Inflammatory macrophage treated with lipopolysaccharide for 4 hours (primary cell): ENCODE measurements at regions not wholly inside any gene's neighbourhood (a gene's known extent, or its start where the extent isn't known, plus 50 kb on each side); places are given as distances from the start of the nearest gene placed in this dataset.
A peak's percentile ranks its signal among the peaks of the same experiment; 100 is the strongest.
"Not testable (repeated sequence)": the region's sequence is repeated elsewhere in the genome, so short reads cannot be mapped to it uniquely, and the experiment has no call there.

Experiments
- DNase-seq: peaks from one replicate; pipeline ENCODE4 v3.0.0-alpha.2; 2020

DNA sequence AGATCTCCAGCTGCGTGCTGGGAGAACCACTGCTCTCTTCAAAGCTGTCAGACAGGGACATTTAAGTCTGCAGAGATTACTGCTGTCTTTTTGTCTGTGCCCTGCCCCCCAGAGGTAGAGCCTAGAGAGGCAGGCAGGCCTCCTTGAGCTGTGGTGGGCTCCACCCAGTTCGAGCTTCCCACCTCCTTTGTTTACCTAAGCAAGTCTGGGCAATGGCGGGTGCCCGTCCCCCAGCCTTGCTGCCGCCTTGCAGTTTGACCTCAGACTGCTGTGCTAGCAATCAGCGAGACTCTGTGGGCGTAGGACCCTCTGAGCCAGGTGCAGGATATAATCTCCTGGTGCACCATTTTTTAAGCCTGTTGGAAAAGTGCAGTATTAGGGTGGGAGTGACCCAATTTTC lies 128.6 kb downstream of the ACTR3 start:
- not testable (repeated sequence) for DNase-seq

DNA sequence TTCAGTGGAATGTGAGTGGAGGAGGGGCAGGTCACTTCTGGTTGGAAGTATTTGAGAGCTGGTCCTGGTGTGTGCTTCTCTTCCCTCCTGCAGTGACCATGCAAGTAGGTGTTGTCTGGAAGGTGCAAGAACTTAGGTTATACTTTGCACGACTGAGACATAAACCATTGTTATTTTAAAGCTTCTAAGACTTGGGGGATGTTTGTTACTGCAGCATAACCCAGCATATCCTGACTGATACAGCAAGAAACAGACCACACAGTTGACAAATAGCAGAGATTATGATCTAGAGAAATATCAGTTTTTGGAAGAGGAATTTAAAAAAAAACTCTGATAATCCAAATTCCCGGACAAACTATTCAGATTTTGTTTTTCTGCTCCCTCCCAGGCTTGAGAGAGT lies 130.8 kb downstream of the ACTR3 start:
- no peak for DNase-seq

DNA sequence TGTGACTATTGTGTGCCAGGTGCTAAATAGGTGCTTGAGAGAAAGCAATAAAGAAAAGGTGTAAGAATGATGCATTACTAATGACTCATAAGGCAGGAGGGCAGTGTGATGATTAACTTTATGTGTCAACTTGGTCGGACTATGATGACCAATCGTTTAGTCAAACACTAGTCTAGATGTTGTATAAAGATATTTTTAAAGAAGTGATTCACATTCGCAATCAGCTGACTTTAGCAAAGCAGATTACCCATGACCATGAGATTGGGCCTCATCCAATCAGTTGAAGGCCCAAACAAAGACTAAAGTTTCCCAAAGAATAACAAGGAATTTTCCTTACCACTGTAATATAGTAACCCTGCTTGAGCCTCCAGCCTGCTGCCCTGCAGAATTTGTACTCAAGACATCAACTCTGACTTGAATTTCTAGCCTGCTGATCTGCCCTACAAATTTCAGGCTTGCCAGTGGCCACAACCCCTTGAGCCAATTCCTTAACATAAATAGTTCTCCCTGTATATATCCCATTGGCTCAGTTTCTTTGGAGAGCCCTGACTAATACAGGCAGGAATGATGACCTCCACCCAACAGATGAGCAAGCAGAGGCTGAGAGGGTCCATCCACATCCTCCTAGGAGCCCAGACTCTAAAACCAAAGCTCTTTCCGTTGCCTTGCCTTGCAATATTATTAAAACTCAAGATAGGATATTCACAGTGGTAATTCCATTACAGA lies 132.6 kb downstream of the ACTR3 start:
- peak; percentile 22 for DNase-seq

DNA sequence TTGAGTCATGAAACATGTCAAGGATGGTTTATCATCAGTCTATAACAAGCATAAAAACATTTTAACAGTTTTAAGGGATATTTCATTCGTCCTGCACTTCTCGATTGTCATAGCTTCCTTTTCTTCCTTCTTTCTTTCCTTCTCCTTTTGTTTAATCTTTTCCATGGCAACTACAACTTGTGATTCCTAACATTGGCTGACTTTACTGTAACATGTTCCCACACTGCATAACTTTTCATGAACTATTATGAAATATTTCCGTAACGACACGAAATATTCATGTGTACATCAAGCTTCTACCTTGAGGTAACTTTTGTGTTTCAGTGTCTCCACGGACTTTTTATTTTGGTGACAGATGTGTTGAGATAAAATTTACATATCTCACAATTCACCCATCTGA lies 134.4 kb downstream of the ACTR3 start:
- DNase-seq, result no peak

DNA sequence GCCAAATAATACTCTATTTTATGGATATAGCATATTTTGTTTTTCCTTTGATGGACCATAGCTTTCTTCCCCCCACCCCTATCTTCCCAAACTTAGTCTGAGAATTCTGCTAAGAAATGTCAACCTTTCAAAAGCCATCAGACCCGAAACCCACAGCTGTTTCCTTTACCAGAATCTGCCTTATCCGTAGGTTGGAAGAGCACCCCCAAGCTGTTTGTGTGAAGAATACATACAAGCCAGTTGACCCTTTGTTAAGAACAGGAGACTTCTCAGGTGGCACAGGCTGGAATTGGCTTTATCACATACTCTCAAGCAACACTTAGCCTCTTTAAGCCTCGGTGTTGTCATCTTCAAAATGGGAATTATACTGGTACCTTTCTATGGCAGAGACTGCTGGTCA lies 135.1 kb downstream of the ACTR3 start:
- DNase-seq, result no peak

DNA sequence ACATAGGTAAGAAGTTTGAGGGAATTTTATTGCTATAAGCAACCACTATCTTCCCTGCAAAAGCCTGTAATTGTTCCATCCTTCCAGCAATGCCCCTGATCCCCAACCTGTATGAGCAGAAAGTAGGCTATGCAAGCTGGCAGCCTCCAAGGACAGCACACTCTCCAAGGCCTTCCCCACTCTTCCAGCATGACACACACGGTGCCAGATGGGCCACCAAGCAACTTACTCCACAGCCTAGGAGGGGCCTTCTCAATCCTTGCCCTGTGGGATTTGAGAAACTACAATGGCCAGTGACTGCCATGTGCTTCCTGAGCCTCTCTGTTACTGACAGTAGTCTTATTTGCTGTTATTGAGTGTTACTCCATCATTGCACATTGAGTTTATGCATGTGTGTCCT lies 137.5 kb downstream of the ACTR3 start:
- DNase-seq, result no peak

DNA sequence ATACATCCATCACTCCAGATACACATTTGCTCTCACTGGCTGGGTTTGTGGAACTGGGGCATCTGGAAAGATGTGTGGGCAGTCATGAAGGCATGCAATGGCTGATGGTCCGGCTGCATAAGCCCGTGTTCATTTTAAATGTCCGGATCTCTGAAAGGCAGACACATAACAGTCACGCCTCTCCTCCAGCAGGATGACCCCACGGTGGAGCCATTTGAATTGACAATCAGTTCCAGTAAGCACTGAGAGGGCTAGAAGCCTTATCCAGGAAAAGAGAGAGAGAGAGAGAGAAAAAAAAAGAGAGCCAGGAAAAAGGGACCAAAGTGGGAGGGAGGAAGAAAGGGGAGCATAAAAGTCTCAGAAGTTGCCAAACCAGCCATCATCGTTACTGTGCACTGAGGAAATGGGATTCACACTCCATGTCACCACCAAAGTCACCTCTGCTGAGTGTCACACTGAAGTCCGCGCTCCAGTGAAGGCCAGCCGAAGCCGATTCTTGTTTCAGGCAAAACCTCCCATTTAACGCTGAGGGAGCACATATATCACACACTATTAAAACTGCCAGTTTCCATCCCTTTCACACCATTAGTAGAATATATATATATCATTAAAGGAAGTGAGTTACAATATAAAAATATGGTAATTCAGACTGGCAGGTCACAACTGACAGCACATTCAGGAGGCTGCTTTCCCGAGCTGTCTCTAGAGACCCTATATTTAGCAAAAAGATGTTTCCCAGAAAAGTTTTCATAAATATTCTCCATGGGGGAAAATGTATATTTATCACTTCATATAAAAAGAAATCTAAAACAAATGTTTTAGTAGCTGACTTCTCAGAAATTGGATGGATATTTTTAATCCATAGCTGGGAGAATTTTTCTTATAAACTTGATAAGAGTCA lies 142.0 kb downstream of the ACTR3 start:
- no peak for DNase-seq

DNA sequence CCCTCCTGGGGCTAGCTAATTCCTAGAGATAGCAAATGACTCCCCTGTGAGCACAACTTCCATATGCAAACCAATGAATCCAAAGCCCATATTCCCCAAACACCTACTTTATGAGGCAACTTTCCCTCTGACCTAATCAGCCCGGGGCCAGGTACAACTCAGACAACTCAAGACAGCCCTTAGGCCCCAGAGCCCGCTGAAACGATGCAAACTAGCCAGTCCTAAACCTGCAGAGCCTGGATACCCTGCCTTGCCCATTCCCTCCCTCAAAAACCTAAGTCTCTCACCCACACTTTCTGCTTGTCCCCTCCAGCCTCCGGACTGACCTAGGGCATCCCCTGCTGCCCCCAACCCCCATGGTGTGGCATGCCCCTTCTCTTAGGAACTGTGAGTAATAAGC lies 142.8 kb downstream of the ACTR3 start:
- no peak for DNase-seq

DNA sequence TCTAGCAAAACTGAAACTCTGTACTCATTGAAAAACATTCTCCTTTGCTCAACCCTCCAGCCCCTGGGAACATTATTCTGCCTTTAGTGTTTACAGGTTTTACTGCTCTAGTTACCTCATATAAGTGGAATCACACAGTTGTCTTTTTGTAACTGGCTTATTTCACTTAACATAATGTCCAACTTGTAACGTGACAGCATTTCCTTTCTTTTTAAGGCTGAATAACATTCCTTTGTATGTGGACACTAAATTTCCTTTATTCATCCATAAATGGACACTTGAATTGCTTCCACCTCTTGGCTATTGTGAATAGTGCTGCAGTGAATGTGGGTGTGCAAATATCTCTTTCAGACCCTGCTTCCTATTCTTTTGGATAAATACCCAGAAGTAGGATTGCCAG lies 144.9 kb downstream of the ACTR3 start:
- DNase-seq, result no peak

DNA sequence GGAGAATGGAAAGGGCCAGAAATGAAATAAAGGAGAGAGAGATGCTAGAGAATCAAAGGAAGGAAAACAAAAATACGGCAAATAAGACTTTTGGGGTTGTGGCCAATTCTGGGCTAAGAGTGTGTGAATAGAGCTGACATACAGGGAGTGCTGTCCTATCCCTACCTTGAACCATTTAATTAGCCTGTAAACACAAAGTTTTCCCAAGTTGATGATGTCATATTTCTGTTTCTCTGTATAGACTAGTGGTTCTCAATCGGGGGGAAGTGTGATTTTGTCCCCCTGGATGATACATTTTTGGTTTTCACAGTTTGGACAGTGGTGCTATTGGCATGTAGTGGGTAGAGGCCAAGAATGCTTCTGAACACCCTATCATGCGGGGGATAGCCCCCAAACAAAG lies 148.8 kb downstream of the ACTR3 start:
- no peak for DNase-seq

DNA sequence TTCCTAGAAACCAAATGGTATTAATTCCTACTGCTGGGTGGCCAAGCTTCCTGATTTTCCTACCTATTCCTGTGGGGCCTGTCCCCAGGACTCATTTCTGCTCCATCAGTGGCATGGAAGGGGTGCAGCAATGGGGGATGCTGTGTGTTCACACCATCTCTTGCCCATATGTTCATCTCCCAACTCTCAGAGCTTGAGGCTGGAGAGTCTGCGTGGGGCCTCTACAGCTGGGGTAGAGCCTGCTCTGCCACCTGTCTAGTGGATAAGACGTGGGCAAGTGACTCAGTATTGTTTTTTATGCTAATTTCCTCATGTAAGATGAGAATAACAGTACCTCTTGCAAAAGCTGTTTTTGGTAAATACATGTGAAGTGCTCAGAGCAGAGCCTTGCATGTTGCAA lies 149.8 kb downstream of the ACTR3 start:
- DNase-seq, result no peak

DNA sequence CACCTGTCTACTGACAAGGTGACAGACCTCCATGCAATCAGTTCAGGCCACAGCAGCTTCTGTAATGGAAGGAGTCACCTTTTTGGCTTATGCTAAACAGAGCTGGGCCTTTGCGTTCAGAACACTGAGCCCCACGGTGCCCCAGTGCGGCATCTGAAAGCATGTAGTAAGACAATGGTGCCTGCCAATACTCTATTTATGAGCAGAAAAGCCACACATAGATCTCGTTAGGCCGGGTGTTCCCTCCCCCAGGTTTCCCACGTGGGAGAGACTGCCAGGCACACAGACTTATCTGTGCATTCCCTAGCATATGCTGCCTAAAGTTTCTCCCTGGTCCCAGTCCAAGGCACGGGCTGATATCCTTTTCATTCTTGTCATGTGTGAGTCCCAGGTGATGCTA lies 150.9 kb downstream of the ACTR3 start:
- DNase-seq, result no peak

DNA sequence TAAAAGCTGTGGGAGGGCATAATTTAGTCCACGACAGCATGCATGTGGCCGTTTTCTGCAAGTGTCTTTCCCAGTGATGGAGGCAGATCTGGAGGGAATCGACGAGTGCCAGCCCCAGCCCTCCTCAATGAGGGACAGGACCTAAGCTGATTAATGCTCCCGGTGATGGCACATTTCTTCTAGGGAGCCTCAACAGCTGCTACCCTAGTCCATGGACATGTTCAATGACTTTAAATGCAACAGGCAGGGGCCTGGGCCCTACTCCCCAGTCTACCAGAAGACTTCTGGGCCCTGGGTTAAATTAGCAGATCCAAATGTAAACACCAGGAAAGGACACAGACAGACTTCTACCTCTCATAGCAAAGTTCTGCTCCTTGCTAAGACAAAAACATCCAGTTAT lies 155.1 kb downstream of the ACTR3 start:
- DNase-seq, result no peak

DNA sequence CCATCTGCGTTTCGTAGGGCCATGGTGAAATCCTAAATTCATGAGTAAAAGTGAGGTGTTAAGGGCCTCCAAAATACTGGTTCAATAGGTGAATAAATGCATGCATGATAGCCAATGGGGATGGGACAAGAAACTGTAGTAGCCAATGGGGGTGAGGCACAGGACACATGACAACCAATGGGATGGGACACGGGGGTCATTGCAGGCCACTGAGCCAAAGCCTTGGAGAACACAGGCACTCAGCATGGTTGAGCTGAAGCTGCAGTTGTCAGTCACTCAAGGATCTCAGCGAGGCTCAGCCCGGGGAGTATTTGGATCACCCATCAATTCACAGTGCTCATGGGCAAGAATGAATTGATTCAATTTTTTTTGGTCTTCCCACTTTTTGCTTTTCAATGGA lies 156.5 kb downstream of the ACTR3 start:
- DNase-seq, result no peak

DNA sequence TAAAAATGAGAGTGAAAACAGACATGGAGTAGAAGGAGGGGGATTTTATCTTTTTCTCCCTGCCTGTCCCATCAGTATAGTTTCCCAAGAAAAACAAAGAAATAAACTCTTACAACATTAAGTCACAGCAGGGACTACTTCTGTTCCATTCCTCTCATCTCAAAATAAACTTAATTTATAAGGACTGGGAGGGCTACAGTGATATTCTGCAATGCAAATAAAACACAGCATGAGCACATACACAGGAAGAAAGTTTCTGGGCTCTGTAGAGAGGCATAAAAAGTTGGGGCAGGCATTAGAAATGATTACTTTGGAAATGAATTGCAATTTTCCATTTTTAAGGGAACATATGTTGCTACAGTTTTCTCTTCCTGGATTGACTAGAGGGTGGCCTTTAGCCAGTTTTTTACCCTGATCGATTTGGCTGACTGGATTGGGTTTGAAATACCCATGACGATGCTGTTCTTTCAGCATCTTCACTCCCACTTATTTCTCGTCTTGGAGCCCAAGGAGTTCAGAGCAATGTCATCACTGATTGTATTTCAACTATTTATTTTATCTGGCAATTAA lies 157.1 kb downstream of the ACTR3 start:
- DNase-seq, result no peak

DNA sequence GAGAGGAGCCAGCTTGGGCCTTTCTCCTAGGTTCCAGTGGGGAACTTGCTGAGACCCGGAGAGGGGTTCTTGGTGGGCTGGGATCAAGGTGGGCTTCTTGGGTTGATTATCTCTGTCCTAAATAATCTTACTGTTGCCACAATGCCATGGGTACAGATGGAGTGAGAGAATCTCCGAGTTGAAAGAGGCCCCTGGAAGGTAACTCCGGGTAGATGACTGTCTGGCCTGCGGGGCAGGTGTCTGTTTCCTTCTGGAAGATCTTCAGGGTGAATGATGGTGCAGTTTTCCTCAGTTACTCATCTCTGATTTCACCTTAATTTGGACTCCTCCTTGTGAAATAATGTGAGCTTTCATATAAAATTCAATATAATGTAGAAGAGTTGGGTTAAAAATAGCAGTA lies 159.4 kb downstream of the ACTR3 start:
- no peak for DNase-seq

DNA sequence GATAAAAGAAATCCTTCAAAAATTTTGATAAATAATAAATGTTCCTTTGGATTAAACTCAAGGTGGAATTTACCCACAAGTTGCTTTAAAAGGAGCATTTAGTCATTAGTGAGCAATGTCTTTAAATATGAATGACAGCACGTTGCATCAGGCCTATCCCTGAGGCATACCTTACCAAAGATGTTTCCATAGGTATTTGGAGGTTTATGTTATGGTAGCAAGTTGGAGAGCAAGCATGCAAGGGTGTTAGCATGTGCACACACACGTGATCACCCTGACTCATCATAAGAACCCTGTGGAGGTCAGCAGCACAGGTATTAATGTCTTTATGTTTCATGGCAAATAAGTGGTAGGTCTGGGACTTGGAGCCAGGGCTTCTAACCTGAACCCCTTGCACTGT lies 159.9 kb downstream of the ACTR3 start:
- DNase-seq, result no peak

DNA sequence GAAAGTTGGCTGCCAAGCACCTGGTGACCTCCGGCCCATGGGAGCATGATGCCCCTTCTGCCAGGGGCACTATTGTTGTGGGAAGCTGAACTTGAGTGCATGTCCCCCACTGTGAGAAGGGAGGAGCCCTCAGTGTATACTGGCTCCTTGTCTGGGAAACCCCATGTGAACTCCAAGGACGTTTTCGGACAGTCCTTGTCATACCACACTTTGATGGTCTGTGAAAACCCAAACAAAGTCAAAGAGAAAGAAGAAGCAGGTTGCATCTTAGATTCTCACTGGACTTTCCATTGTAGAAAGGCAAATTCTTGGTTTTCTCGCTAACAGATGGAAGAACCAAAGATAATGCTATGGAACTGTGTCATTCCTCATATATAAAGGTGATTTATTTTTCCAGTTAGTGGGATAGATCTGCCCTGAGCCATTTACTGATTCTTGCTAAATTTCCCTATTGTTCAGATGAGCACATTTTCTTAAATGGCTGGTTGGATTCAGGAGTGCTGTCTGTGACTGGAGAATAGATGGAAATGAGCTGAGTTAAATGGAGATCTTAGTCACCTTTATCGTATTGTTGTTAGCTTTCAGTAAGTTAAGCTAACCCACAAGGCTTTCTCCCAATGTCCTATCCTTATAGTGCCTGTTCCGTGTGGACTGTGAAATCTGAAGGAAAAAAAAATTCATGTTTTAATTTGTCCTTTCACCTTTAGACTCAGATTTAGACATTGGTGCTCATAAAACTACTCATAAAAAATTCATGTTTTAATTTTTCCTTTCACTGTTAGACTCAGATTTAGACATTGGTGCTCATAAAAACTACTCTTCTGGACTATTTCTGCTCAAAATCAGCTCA lies 166.6 kb downstream of the ACTR3 start:
- no peak for DNase-seq

DNA sequence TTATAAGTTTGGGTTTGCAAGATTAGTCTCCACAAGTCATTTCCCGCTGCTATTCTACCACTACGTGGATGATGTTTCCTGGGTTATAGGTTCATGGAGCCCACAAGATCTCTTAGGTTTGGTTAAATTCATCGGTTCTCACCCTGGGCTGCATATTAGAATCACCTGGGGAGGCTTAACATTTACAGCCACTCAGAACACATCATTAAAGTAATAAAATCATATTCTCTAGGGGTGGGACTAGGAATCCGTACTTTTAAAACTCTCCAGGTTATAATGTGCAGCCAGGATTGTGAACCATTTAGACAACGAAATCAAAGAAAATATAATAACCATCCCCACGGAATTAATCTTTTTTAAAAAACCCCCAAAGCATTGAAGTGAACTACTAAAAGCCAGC lies 167.7 kb downstream of the ACTR3 start:
- no peak for DNase-seq

DNA sequence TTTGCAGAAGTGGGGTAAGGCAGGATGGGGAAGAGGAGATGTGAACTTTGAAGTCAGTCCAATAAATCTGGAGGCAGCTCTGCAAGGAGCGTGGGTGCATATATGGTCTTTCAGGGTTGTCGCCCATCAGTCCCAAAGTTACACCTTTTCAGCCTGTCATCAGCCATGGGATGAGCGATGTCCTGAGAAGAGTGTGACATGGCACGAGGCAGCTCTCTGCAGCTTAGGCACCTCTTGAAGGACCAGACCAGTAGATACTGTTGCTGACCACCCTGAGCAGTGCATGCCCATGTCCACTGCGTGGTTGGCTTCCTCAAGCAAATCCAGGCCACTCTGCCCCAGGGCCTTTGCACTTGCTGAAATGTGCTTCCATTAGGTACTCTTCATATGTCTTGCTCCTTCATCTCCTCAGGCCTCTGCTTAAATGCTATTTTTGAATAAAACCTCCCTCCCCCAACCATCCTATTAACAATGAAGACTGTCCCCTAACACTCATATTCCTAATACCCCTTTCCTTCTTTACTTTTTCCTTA lies 171.7 kb downstream of the ACTR3 start:
- no peak for DNase-seq

DNA sequence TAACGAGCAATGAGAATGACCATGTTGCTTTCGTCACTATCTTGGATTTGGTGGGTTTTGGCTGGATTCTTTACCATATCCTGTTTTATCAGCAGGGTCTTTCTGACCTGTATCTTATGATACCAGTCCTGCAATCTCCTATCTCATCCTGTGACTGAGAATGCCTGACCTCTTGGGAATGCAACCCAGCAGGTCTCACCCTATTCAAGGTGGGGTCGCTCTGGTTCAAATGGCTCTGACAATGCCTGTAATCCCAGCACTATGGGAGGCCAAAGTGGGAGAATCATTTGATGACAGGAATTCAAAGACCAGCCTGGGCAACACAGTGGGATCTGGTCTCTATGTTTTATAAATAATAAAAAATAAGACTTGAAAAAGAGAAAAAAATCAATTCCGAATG lies 173.5 kb downstream of the ACTR3 start:
- no peak for DNase-seq

DNA sequence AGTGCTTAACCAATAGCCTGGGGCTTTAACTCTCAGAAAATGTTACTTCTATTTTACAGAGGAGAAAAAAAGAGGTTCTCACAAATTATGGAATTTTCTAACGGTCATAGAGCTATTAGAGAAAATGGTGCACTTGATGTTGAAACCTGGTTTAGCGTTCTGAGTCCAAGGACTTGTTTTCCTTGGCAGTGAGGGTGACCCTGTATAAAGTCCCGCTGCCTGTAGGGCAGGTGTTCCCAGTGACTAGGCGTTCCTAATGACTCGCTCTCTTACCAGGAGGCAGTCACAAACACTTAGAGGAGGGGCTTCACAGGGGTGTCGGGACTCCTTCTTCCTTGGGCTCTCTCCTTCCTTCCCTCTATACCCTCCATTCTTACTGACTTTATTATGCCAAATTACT lies 175.8 kb downstream of the ACTR3 start:
- DNase-seq, result no peak

DNA sequence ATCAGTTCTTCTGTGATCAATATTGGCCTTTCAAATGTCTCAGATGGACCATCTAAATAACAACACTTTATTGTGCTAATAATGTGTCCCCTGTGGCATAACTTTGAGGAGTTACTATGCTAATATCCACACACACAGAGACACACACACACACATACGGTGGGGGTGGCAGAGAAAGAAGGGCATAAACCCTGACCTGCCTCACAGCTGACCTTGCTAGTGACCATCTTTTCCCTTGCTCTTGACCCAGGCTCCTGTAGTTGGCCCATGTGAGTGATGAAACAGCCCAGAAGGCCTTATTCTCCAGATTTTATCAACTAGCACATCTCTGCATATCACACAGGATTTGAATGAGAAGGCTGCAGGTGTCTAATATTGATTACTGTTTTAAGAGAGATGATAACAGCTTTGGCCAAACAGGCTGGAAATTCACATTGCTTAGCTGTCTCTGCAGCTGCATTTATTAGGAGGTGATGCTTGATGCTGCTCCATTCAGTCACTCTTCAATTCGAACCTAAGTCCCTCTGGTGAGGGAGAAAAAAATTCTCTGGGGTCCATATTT lies 176.4 kb downstream of the ACTR3 start:
- no peak for DNase-seq
